Tibial nerve (tissue), 4 donors: ENCODE measurements at regions not wholly inside any gene's neighbourhood (a gene's known extent, or its start where the extent isn't known, plus 50 kb on each side); places are given as distances from the start of the nearest gene placed in this dataset.

Source experiments
- CTCF ChIP-seq, 5 experiments: fragments of 200-600 bp in 3 of 5; fragments of 450-650 bp in 2 of 5; sonication (generic) in 3 of 5; IDR thresholded peaks; one replicate each; pipeline ENCODE4 v1.5.1; 2016 to 2019; ENCODE audit warnings: antibody characterized with exemption in 5 of 5, mild to moderate bottlenecking in 3 of 5, moderate library complexity in 2 of 5
- EP300 ChIP-seq, 2 donors: sonication (generic); formaldehyde crosslinking; IDR thresholded peaks; one replicate each; pipeline ENCODE4 v1.6.1; 2017; ENCODE audit warnings: antibody characterized with exemption in 2 of 2, mild to moderate bottlenecking in 1 of 2
- POLR2A ChIP-seq, 2 donors: fragments of 450-650 bp; IDR thresholded peaks; one replicate each; pipeline ENCODE4 v1.6.1; 2017; ENCODE audit warnings: antibody characterized with exemption in 2 of 2, mild to moderate bottlenecking in 2 of 2, moderate library complexity in 2 of 2

- TF ChIP-seq CTCF (IDR thresholded peaks at IDR 0.05): no peak
- TF ChIP-seq EP300 (IDR thresholded peaks at IDR 0.05): no peak
- TF ChIP-seq POLR2A (IDR thresholded peaks at IDR 0.05): no peak
These were observed 85.8 kb upstream of the PRNP start for GRCh38 chr20:4600308-4601014.
